Left renal pelvis (tissue), 4 donors: ENCODE measurements at regions not wholly inside any gene's neighbourhood (a gene's known extent, or its start where the extent isn't known, plus 50 kb on each side); places are given as distances from the start of the nearest gene placed in this dataset.

Experiments
- DNase-seq, 4 donors: peaks; one replicate each; pipeline ENCODE4 v3.0.0-alpha.2; 2013; ENCODE audit warnings: low read depth in 4 of 4, low spot score in 3 of 4

DNA sequence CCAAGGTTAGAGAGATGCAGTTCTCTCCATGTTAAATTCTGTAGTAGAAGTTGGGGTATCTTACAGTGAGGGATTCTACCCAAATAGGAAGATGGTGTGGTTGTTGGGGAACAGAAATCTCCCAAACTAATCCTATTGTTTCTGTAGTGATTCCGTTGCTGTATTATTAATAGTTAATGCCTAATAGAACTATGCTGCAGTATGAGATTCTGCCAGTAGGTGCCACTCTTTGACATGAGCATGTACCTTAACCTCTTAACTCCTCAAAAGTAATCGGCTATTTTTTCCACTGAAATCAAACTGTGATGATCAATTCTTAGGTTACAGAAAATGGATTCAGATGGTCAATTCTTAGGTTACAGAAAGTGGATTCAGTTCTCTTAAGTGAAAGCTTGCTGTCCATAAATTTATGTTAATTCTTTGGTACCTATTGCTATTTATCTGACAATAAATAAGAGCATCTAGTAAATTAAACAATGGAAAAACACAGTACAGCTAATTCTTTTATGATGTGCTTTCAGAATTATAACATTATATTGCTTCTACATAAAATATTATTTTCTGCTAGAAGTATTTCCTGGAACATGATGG is 97.9 kb upstream of the DLX2 start:
- no peak for DNase-seq

DNA sequence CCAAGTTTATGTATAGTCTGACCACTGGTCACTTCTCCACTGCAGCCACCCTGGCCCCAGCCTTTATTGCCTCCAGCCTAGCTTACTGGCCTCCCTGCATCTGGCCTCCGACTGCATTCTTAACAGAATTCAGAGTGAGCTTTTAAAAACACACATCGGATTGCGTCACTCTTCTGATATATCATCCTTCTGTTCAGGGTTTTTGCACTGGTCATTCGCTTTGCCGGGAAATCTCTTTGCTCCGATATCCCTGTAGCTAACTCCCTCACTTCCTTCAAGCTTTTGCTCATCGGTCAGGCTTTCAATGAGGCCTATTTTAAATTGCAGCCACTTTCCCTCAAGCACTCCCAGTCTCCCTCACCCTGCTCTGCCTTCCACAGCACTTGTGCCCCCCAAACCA is 101.6 kb upstream of the DLX2 start:
- no peak for DNase-seq

DNA sequence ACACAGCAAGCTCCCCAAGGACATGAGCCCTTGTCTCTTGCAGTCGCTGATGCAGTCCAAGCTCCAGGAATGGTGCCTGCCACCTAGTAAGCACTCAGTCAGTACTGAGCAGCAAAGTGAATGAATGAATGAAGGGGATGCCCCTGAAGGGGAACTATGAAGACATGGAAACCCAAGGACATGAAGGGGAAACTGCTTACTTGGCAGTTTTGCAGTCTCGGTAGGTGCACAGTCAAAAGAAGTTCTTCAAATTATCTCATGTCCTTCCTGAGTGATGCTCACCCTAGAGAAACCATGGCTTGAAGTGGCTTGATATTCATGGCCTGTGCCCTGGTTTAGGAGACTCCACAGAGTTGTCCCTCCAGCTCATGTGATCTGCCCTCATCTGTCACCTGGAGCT is 102.1 kb upstream of the DLX2 start:
- DNase-seq = no peak

DNA sequence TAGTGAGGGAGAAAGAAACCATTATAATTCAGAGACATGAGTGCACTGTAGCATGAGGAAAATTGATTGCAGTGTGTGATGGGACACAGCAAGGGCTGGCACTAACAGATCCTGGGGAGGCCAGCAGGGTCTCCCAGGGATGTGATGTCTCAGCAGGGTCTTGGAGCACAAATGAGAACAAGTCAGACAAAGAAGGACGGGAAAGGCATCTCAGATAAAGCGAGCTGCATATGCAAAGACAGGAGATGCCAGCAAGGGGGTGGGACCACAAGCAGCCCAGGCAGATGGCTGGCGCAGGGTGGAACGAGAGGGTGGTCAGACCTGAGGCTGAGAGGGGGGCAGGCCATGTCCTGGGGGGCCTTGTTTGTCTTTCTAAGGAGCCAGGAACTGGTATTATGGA is 102.6 kb upstream of the DLX2 start:
- DNase-seq = no peak

DNA sequence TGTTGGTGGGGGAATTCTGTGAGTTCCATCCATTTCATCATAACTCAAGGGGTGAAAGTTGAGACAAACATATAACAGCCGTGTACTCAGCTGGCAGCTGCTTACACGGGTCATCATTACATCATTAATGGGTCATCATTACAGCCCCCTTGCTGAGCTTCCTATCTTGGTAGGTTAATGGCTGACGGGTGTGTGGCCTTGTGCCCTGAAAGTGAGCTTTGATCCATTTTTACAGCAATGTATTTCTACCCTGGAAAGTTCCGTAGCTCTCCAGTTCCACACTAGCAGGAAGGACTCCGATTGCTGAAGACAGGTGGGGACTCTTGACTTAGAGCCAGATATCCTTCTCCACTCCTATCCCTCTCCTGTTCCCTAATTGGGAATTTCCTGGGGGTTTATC is 105.2 kb upstream of the DLX2 start:
- DNase-seq = no peak

DNA sequence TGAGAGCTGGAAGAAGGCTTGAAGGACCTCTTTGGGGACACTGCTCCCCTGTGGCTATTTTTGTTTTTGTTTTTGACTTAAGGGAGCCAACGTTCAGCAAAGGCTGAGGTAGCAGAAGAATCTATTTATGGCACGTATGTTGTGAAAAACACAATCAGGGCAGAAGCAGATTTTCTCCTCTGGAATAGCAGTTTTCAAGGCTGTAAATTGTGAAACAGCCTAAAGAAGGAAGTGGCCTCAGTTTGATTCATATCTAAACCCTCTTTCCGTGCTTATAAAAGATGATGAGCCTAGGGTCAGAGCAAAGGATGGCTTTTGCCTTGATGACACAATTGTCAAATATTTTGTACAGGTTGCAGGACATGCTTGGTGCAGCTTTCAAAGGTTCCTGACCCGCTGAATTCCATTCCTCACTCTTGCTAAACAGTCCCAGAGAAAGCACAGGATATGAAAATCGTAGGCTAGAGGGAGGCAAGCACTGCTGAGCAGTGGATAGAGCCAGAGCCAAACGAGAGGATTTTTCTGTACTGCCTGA is 106.2 kb upstream of the DLX2 start:
- no peak for DNase-seq

DNA sequence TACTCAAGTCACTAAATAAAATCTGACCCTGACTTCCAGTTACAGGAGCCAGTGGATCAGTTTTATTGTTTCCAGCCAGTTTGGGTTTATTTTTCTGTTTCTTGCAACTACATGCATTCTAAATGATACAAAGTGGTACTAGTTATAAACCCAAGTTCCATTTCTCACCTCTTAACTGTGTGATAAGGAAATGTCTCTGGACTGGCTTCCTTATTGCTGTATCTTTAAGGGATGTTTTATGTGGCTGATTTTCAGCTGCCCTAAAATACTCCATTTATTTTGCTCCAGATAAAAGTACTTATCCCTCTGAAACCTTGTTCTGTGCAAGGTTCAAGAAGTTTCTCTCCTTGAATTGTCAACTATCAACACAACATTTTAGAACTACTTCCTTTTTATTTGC is 107.9 kb upstream of the DLX2 start:
- no peak for DNase-seq

DNA sequence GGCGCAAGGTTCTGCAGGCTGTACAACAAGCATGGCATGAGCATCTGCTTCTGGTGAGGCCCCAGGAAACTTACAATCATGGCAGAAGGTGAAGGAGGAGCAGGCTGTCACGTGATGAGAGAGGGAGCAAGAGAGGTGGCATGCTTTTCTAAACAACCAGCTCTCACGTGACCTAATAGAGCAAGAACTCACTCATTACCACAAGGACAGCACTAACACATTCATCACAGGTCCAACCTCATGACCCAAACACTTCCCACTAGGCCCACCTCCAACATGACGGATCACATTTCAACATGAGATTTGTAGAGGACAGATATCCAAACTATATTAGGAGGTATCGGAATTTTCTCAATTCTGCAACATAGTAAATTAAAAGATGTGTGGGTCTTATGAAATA is 108.8 kb upstream of the DLX2 start:
- no peak for DNase-seq

DNA sequence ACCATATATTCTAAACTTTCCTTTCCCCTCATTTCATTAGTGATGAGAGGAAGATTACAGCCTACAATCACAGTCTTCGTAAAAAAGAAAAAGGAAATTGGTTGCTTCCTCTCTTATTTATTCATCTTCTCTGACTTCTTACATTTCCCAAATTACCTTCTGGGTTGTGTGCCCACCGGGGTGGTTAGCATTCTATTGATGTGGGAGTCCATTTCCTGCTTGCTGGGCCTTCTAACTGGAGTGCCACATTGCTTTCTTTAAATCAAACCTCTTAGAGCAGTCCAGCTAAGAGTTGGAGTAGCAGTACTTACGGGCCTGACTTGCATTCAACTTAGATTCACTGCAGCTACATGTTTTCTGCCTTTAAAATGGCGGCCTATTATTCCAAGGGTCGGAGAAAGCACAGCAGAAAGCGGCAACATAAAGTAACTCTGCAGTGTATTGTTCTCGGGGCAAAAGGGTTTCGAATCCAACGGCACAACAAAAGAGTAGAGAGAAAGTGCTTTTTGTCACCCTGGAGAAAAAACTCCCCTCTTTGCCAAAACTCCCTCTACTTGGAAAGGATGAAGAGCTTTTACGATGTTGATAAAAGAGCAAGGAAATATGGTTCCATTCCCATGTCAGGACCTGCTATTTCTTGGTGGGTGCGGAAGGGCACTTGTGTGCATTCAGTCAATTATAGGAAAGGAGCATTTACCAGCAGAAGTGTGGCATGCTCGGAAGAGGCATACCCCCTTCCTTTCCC is 110.6 kb upstream of the DLX2 start:
- DNase-seq = no peak

DNA sequence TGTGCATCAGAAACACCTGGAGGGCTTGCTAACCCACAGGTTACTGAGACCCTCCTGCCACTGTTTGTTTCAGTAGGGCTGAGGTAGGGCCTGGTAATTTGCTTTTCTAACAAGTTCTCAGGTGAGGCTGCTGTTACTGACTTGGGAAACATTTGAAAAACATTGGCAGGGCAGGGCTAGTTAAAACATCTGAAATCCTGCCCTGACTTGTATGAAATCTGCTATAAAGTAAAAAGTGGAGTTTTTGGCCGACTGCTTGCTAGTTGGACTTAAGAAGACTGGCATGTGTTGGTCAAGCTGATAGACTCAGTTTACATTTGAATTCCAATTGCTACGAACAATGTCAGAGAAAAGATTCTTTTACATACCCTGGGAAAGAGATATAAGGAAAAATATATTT is 111.6 kb upstream of the DLX2 start:
- no peak for DNase-seq

DNA sequence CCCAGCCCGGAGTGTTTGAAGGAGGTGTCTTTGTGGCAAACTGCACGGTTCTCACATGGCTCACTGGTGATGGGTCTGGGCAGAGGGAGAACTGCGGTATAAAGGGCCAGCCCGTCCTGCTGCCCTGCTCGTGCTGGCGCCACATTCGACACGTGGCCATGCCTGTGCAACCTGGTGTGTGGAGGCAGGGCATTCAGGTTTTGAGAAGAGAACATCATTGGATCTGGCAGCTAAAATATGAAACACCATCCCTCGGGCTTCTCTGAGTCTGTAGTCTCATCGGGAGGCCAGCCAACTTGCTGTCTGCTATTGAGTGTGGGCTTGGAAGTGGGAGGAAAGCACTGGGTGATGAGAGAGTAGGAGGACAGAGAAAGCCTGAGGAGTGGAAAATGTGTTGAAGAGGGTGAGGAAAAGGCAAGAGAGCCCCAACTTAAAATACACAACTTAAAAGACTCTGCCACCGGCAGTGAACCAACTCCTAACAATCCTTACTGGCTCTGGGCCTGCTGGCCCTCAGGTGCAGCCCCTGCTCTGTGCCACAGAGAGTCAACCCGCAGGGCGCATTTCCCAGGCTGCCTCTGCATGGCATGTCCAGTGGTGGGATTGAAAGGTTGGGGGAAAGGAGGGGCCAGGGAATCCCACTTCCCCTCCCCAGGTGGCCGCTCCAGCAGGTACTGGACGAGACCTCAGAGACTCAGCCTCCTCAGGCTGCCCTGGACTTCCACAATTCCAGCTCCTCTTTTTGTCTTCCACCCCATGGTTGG is 112.7 kb upstream of the DLX2 start:
- DNase-seq = no peak

DNA sequence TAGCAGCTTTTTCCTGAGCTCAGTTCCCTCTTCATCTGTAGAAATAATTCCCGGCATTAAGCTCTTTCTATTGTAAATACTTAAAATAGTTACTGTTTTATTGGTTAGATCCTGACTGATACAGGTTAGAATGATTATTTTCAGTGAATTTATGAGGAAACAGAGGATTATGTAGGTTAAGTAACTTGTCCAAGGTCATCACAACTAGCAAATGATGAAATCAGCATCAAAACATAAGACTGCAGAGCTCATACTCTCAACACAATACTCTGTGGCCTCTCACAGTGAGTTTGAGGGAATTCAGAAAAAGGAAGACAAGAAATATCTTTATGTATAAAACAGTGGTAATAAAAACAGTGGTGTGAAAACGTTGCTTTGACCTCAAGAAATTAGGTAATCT is 113.2 kb upstream of the DLX2 start:
- no peak for DNase-seq

DNA sequence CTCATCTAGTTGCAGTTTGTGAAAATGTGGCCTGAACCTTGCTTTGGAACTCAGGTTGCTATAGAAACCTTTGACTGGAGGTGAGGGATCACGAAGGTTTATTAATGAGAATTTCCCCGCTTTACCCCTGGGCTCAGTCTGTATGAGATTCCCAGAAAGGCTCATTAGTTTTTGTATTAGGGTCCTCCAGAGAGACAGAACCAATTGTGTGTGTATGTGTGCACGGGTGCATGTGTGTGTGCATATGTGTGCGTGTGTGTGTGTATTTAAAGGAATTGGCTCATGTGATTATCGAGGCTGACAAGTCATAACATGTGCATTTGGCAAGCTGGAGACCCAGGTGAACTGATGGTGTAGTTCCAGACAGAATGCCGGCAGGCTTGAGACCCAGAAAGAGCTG is 113.8 kb upstream of the DLX2 start:
- DNase-seq = no peak

DNA sequence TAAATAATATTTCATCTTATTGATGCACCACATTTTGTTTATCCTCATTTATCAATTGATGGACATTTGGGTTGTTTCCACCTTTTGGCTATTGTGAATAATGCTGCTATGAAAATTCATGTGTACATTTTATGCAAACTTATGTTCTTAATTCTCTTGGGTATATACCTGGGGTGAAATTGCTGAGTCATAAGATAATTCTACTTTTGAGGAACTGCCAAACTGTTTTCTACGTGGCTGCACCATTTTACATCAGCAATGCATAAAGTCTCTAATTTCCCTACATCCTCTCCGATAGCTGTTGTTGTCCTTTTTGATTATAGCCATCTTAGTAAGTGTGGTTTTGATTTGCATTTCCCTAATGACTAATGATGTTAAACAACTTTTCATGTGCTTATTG is 116.5 kb upstream of the DLX2 start:
- no peak for DNase-seq

DNA sequence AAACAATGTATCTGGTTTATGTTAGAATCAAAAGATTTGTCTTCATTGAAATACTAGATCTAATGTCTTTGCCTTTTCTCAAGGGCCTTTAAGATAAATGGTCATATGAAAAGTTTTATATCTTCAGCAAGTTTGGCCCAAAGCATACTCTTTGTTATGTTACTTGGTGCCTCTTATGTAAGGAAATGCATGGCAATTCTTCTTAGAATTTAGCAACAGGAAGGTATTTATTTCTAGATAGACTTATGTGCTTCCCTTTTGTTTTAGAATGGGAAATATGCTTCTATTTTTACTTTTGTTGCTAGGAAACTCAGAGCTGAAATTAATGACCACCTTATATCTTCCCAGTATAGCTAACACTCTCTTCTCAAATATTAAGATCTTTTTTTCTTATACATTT is 117.4 kb upstream of the DLX2 start:
- no peak for DNase-seq

DNA sequence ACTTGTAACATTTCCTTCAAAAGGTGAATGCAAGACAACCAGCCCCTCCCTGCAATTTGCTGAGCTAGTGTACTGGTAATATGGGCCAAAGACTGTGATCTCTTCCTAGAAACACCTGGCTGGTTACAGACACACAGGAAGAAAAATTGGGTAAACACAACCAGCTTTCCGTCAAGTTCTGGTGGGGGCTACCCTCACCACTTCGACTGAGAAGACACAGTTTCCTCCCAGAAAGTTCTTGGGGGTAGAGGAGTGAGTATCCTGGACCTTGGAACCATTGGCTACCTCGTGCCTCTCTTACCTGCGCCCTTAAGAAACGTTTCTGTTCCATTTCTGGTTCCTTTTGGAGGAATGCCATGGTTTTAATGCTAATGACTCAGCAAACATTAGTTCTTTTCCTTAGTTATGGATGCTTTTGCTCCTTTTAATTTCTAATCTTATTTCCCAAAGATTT is 120.9 kb upstream of the DLX2 start:
- DNase-seq = no peak

DNA sequence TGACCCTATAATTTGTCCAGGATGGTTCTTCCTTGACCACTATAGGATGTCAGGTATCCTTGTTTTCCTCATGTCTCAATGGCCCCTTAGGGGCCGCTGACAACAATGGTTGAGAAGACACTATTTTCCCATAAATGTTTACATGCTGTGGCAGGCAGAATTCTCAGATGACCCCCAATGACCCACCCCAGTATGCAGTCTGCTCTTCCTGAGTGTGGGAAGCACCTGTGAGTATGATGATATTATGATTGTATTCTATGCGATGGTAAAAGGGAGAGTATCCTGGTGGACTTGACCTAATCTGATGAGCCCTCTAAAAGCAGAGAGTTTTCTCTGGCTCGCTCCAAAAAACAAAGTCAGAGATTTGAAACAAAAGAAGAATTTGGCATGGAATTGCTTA is 123.1 kb upstream of the DLX2 start:
- no peak for DNase-seq

DNA sequence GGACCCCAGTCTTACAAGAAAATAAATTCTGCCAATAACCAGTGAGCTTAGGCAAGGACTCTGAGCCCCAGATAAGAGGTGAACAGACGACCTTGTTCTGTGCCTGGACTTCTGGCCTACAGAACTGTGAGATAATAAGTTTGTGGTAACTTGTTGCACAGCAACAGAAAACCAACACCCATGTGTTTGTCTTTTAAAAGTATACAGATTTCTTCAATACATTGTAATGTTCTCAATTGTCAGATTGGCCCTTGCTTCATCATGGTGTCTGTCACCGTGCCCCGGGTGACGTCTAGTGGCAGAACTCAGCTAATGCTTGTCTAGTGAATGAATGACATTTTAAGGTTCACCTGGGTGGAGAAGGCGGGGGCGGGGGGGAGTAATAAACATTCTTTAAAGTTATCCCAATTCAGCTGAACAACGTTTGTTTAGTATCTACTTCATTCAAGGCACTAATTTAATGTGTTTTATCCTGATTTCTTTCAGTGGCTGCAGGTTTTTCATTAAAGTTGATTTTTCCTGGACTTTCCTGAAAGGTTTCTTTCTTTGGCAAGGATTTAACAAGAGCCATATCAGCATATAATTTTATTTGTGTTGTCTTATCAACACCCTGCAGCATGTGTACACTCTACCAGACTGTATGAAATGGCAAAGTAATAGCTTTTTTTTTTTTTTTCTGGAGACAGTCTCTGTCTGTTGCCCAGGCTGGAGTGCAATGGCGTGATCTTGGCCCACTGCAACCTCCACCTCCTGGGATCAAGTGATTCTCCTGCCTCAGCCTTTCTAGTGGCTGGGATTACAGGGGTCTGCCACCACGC is 123.8 kb upstream of the DLX2 start:
- no peak for DNase-seq

DNA sequence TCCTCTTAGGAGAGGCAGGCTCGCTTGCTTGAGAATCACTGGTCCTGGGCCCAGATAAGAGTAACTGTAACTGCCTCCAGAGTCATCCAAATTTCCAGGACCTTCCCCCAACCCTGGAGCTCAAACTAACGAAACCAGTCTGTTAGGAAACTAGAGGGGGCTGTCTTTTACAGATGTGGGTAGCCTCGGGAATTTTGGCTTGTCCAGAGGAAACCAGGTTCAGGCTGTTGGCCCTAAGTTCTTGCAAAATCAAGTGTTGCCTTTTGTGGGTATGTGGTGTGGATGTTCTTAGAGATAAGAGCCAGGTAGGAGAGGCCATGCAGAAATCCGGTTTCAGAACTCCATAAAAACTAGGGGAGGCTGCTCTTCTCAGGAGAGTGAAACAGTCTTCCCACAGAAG is 125.0 kb upstream of the DLX2 start:
- no peak for DNase-seq

DNA sequence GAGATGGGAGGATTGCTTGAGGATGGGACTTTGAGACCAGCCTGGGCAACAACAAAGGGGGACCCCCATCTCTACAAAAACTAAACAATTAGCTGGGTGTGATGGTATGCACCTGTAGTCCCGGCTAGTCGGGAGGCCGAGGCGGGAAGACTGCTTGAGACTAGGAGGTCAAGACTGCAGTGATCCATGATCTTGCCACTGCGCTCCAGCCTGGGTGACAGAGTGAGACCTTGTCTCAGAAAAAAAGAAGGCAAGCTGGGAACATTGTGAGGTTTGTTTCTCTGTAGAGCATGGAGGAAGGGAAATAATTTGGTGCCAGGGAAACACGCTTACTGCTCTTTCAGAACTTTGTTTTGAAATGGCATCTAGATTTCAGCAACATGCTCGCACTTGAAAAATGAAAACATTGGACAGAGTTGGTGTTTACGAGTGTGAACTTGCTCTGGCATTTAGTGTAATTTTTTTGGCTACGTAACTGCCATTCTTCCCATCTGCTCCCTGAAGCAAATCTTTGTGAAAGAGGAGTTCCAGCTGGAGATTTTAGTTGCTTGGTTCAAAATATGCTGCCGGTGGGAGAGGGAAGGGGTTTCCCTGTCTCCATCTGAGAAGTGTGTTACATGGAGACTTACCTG is 125.6 kb upstream of the DLX2 start:
- DNase-seq = no peak
